ENCODE measurements at regions not wholly inside any gene's neighbourhood (a gene's known extent, or its start where the extent isn't known, plus 50 kb on each side); places are given as distances from the start of the nearest gene placed in this dataset.

GRCh38 chr2:39994151-39994550, 215.1 kb upstream of the THUMPD2 start:
- TF ChIP-seq RBBP5 (IDR thresholded peaks at IDR 0.05; ENCODE audit: borderline replicate concordance, low read depth, low read length): no peak
- no peak for TF ChIP-seq SIN3A (conservative IDR thresholded peaks at IDR 0.05 in 1 of 2, IDR thresholded peaks at IDR 0.05 in 1 of 2; ENCODE audit: low read depth in 1 of 2, low read length in 2 of 2)
- no peak for TF ChIP-seq EGR1 (IDR thresholded peaks at IDR 0.05; ENCODE audit: borderline replicate concordance, low read depth, low read length)
- no peak for TF ChIP-seq GTF2F1 (IDR thresholded peaks at IDR 0.05; ENCODE audit: borderline replicate concordance, low read depth, low read length)
- no peak for TF ChIP-seq EZH2 (IDR thresholded peaks at IDR 0.05; ENCODE audit: low read depth, low read length, severe bottlenecking)
- TF ChIP-seq, protein P1, sequence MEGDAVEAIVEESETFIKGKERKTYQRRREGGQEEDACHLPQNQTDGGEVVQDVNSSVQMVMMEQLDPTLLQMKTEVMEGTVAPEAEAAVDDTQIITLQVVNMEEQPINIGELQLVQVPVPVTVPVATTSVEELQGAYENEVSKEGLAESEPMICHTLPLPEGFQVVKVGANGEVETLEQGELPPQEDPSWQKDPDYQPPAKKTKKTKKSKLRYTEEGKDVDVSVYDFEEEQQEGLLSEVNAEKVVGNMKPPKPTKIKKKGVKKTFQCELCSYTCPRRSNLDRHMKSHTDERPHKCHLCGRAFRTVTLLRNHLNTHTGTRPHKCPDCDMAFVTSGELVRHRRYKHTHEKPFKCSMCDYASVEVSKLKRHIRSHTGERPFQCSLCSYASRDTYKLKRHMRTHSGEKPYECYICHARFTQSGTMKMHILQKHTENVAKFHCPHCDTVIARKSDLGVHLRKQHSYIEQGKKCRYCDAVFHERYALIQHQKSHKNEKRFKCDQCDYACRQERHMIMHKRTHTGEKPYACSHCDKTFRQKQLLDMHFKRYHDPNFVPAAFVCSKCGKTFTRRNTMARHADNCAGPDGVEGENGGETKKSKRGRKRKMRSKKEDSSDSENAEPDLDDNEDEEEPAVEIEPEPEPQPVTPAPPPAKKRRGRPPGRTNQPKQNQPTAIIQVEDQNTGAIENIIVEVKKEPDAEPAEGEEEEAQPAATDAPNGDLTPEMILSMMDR (IDR thresholded peaks at IDR 0.05; ENCODE audit: control extremely low read depth in 1 of 3, insufficient read depth in 1 of 3, low read depth in 1 of 3, low read length in 3 of 3): no peak
- TF ChIP-seq MAX (IDR thresholded peaks at IDR 0.05): no peak
- TF ChIP-seq SUZ12 (IDR thresholded peaks at IDR 0.05; ENCODE audit: low read length): no peak

Measured in H1 (cell line).